IMR-90 (cell line): ENCODE measurements at regions not wholly inside any gene's neighbourhood (a gene's known extent, or its start where the extent isn't known, plus 50 kb on each side); places are given as distances from the start of the nearest gene placed in this dataset.

Experiments
- BHLHE40 ChIP-seq: fragments of 150-350 bp; IDR thresholded peaks from 2 replicates; pipeline ENCODE4 v1.6.1; 2016; ENCODE audit warnings: mild to moderate bottlenecking, low read depth, low read length
- CEBPB ChIP-seq: IDR thresholded peaks from 2 replicates; pipeline ENCODE4 v1.6.1; 2012; ENCODE audit warnings: low read depth, low read length, improper control_type of control experiment
- CHD1 ChIP-seq: IDR thresholded peaks from 2 replicates; pipeline ENCODE4 v1.6.1; 2012; ENCODE audit warnings: low read depth, low read length, improper control_type of control experiment
- CTCF ChIP-seq: conservative IDR thresholded peaks from 2 replicates; pipeline ENCODE4 v1.5.1; 2012; ENCODE audit warnings: mild to moderate bottlenecking, low read depth, low read length, improper control_type of control experiment
- ELK1 ChIP-seq: fragments of 150-350 bp; IDR thresholded peaks from 2 replicates; pipeline ENCODE4 v1.6.1; 2016; ENCODE audit warnings: low read depth, mild to moderate bottlenecking, low read length, moderate library complexity, borderline replicate concordance
- MAFK ChIP-seq: IDR thresholded peaks from 2 replicates; pipeline ENCODE4 v1.6.1; 2012; ENCODE audit warnings: low read depth, low read length, improper control_type of control experiment
- MAZ ChIP-seq: IDR thresholded peaks from 2 replicates; pipeline ENCODE4 v1.6.1; 2012; ENCODE audit warnings: low read depth, mild to moderate bottlenecking, low read length, improper control_type of control experiment, moderate library complexity, borderline replicate concordance
- MXI1 ChIP-seq: IDR thresholded peaks from 2 replicates; pipeline ENCODE4 v1.6.1; 2012; ENCODE audit warnings: low read depth, mild to moderate bottlenecking, low read length, moderate library complexity, borderline replicate concordance
- NFE2L2 ChIP-seq: fragments of 150-350 bp; IDR thresholded peaks from 2 replicates; pipeline ENCODE4 v1.6.1; 2016; ENCODE audit warnings: low read depth, mild to moderate bottlenecking, low read length
- POLR2A ChIP-seq: IDR thresholded peaks from 2 replicates; pipeline ENCODE4 v1.6.1; 2012; ENCODE audit warnings: mild to moderate bottlenecking, low read depth, low read length
- RAD21 ChIP-seq: IDR thresholded peaks from 2 replicates; pipeline ENCODE4 v1.6.1; 2012; ENCODE audit warnings: low read length, improper control_type of control experiment
- RCOR1 ChIP-seq: IDR thresholded peaks from 2 replicates; pipeline ENCODE4 v1.6.1; 2012; ENCODE audit warnings: mild to moderate bottlenecking, low read length, improper control_type of control experiment; ENCODE audit not compliant: insufficient replicate concordance
- SMC3 ChIP-seq: fragments of 150-350 bp; IDR thresholded peaks from 2 replicates; pipeline ENCODE4 v1.6.1; 2016; ENCODE audit warnings: low read depth, mild to moderate bottlenecking, antibody characterized with exemption, low read length, moderate library complexity

- TF ChIP-seq CTCF, result no peak
- TF ChIP-seq NFE2L2, result no peak
- TF ChIP-seq RCOR1, result no peak
- TF ChIP-seq POLR2A, result no peak
- TF ChIP-seq ELK1, result no peak
- TF ChIP-seq MAZ, result no peak
- TF ChIP-seq RAD21, result no peak
- no peak for TF ChIP-seq MXI1
- no peak for TF ChIP-seq MAFK
- TF ChIP-seq BHLHE40, result no peak
- no peak for TF ChIP-seq CHD1
- TF ChIP-seq SMC3, result no peak
- TF ChIP-seq CEBPB, result no peak
Observed at GRCh38 chr5:129387944-129388343, 72.2 kb upstream of the ADAMTS19 start.
